Psoas muscle (tissue), 7 donors: ENCODE measurements at regions not wholly inside any gene's neighbourhood (a gene's known extent, or its start where the extent isn't known, plus 50 kb on each side); places are given as distances from the start of the nearest gene placed in this dataset.

Experiments used
- ATAC-seq, 4 donors: fragments of 200-7000 bp; cut with Tn5 transposase; one replicate each; pipeline ENCODE4 v1.9.1; 2020; ENCODE audit warnings: moderate library complexity in 3 of 4, mild to moderate bottlenecking in 2 of 4
- DNase-seq, 2 donors: peaks; one replicate each; pipeline ENCODE4 v3.0.0-alpha.2; 2020
- H3K27ac ChIP-seq: fragments of 200-600 bp; one replicate; pipeline ENCODE4 v1.8.0; 2022
- H3K27me3 ChIP-seq, 3 donors: fragments of 200-600 bp in 1 of 3; one replicate each; pipeline versions ENCODE4 v1.6.1 to v1.8.0; 2013 to 2022; ENCODE audit warnings: low read length in 2 of 3, mild to moderate bottlenecking in 2 of 3, moderate library complexity in 1 of 3; ENCODE audit not compliant: insufficient read depth in 3 of 3
- H3K36me3 ChIP-seq, 2 donors: fragments of 200-600 bp in 1 of 2; one replicate each; pipeline versions ENCODE4 v1.6.1 to v1.8.0; 2013 to 2022; ENCODE audit warnings: low read depth in 1 of 2, mild to moderate bottlenecking in 1 of 2, moderate library complexity in 1 of 2; ENCODE audit not compliant: insufficient read depth in 1 of 2
- H3K4me1 ChIP-seq: fragments of 200-600 bp; one replicate; pipeline ENCODE4 v1.8.0; 2022
- H3K4me3 ChIP-seq: fragments of 200-600 bp; one replicate; pipeline ENCODE4 v1.8.0; 2022; ENCODE audit warnings: mild to moderate bottlenecking
- H3K9me3 ChIP-seq: fragments of 200-600 bp; one replicate; pipeline ENCODE4 v1.8.0; 2022
- WGBS, 3 donors: extraction: QIAGEN DNeasy Blood & Tissue Kit; methylation state at CpG; one replicate each; pipeline versions ENCODE4 v1.1.6 to v1.1.7; 2013; 5-methylcytosine and 5-hydroxymethylcytosine counted together
- intact Hi-C, 2 donors: fragments of 100-400 bp; cut with DNase I; formaldehyde crosslinking; loops; one replicate each; pipeline versions ENCODE4 v1.11.0 to v1.14.2; 2022
- TF ChIP-seq, protein P1 (sequence below): fragments of 200-600 bp; IDR thresholded peaks from one replicate; pipeline ENCODE4 v1.8.0; 2022; ENCODE audit warnings: antibody characterized with exemption
- donor health status: healthy with polysubstance abuse.
- donor health status: DM: no; HTN: no; CAD: no; lungs with moderate emphysema.
- donor health status: Bipolar disorder and iron deficiency.
- donor health status: healthy.
- donor health status: DM: yes; HTN: yes; CAD: no.
- donor health status: DM: no; HTN: no; CAD: no.
- donor health status: DM: yes; HTN: yes; CAD: no.

DNA sequence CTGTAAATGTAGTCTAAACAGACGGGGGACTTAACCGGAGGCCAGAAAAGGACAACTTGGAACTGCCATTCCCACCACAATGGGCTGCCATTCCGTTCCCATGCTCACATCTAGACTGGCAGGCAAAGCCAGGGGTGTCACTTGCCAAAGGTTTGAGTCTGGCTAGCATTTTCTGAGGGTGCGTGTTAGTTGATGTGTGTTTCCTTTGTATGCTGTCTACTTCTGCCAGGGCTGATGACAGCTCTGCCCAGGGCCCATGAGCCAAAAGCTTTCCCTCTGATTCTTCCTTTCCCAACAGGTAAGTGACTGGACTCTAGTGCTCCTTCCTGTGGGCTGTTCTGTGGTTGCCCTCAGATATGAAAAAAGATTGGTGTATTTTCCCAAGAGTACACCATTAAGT lies 68.0 kb downstream of the ZNF608 start:
- DNase-seq (no peak), ATAC-seq (peak; percentile 51 to 79 (median 70))
- WGBS, 3 donors = 44 to 66% (median 49%) methylated on average over 4 of the region's 4 CpGs
- intact Hi-C loops = no loop called here
- Histone ChIP-seq H3K36me3 (no peaks in the 10 kb centered on the region), H3K4me1 (peaks cover 55% of the 10 kb centered on the region), H3K27me3 (no peaks in the 10 kb centered on the region), H3K27ac (peak overlapping the region; percentile 43), H3K4me3 (no peak overlapping the region), H3K9me3 (no peaks in the 10 kb centered on the region)
- TF ChIP-seq, protein P1, sequence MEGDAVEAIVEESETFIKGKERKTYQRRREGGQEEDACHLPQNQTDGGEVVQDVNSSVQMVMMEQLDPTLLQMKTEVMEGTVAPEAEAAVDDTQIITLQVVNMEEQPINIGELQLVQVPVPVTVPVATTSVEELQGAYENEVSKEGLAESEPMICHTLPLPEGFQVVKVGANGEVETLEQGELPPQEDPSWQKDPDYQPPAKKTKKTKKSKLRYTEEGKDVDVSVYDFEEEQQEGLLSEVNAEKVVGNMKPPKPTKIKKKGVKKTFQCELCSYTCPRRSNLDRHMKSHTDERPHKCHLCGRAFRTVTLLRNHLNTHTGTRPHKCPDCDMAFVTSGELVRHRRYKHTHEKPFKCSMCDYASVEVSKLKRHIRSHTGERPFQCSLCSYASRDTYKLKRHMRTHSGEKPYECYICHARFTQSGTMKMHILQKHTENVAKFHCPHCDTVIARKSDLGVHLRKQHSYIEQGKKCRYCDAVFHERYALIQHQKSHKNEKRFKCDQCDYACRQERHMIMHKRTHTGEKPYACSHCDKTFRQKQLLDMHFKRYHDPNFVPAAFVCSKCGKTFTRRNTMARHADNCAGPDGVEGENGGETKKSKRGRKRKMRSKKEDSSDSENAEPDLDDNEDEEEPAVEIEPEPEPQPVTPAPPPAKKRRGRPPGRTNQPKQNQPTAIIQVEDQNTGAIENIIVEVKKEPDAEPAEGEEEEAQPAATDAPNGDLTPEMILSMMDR = no peak

GRCh38 chr5:124677374-124678351 lies 68.8 kb downstream of the ZNF608 start:
- Histone ChIP-seq H3K4me3 (no peak overlapping the region), H3K4me1 (peaks cover 51% of the 10 kb centered on the region), H3K36me3 (no peaks in the 10 kb centered on the region), H3K9me3 (no peaks in the 10 kb centered on the region), H3K27ac (peak overlapping the region; percentile 43), H3K27me3 (no peaks in the 10 kb centered on the region)
- ATAC-seq (peak in 2 of 4 donors; percentile 60 to 63), DNase-seq (no peak)
- TF ChIP-seq, protein P1 = no peak
- WGBS, 3 donors = 37 to 48% (median 39%) methylated on average over 9 of the region's 9 CpGs
- intact Hi-C loops = no loop called here

- no peaks in the 10 kb centered on the region for H3K36me3 ChIP-seq
- H3K9me3 ChIP-seq = no peaks in the 10 kb centered on the region
- TF ChIP-seq, protein P1 = no peak
- intact Hi-C loops = no loop called here
- no peak overlapping the region for H3K27ac ChIP-seq
- no peaks in the 10 kb centered on the region for H3K27me3 ChIP-seq
- ATAC-seq = peak; percentile 35 to 58 (median 48)
- DNase-seq = no peak
- no peak overlapping the region for H3K4me3 ChIP-seq
- H3K4me1 ChIP-seq = peaks cover 54% of the 10 kb centered on the region
- 85 to 93% (median 88%) methylated on average over 6 of the region's 6 CpGs for WGBS, 3 donors
These were observed 70.2 kb downstream of the ZNF608 start for GRCh38 chr5:124675931-124676846.

DNA sequence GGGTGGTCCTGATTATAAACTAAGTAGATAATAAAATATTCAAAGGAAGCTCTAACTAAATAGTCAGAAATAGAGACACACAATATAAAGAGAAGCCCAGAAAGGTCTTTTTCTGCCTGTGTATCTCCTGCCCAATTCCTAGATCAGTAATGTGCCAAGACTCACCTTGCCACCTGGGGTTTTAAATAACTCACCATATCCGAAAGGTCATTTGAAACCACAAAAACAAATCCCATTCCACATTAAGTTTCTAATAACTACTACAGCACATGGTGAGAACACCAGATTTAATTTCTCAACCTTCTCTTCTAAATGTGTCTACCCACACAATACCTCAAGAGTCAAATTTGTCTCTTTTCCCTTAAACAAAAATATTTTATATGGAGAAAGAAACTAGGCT lies 75.2 kb downstream of the ZNF608 start:
- no peaks in the 10 kb centered on the region for H3K36me3 ChIP-seq
- intact Hi-C loops = no loop called here
- 40 to 55% (median 44%) methylated on average over 1 of the region's 1 CpG for WGBS, 3 donors
- no peak overlapping the region for H3K4me3 ChIP-seq
- TF ChIP-seq, protein P1 = no peak
- H3K27me3 ChIP-seq = no peaks in the 10 kb centered on the region
- H3K9me3 ChIP-seq = no peaks in the 10 kb centered on the region
- DNase-seq (no peak), ATAC-seq (no peak)
- no peak overlapping the region for H3K27ac ChIP-seq
- peaks cover 34% of the 10 kb centered on the region for H3K4me1 ChIP-seq
